ENCODE measurements at regions not wholly inside any gene's neighbourhood (a gene's known extent, or its start where the extent isn't known, plus 50 kb on each side); places are given as distances from the start of the nearest gene placed in this dataset.

DNA sequence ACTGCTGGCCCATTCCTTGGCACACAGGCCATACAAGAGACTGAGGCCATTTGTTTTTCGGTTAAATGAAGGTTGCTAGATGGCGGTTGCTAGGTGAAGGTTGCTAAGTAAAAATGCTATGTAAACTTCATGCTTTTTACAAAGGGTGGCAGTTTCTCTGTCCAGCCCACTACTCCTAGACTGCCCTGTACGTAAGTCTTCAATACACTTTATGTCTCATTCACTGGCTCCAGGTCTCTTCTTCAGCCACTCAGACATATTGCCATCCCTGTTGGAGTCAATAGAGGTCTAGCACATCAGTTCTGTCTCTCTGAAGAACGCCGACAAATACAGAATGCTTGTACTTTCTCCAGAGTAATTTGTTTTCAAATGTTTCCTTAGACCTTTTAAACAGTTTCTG lies 370.9 kb upstream of the RND3 start:
- no peaks in the 10 kb centered on the region for H3K9me3 ChIP-seq (ENCODE audit: control insufficient read depth in 2 of 2, insufficient read depth in 1 of 2, low read length in 1 of 2)
- DNase-seq (ENCODE audit: low read depth in 6 of 9, low spot score in 9 of 9) = no peak
- H3K4me1 ChIP-seq (ENCODE audit: control insufficient read depth in 2 of 2, insufficient read depth in 2 of 2, low read length in 2 of 2) = no peaks in the 10 kb centered on the region
- H3K27ac ChIP-seq (ENCODE audit: low read depth in 1 of 2, low read length in 1 of 2) = no peak overlapping the region
- WGBS = 96% methylated on average over 5 of the region's 5 CpGs
- H3K4me3 ChIP-seq (ENCODE audit: low read length in 2 of 2) = no peak overlapping the region
- no peaks in the 10 kb centered on the region for H3K36me3 ChIP-seq (ENCODE audit: control insufficient read depth in 2 of 2, insufficient read depth in 2 of 2, low read length in 1 of 2)
- no peaks in the 10 kb centered on the region for H3K27me3 ChIP-seq (ENCODE audit: control insufficient read depth in 2 of 2, insufficient read depth in 1 of 2, low read length in 1 of 2)

- Histone ChIP-seq H3K36me3 (ENCODE audit: control insufficient read depth in 2 of 2, insufficient read depth in 2 of 2, low read length in 1 of 2) (no peaks in the 10 kb centered on the region), H3K4me1 (ENCODE audit: control insufficient read depth in 2 of 2, insufficient read depth in 2 of 2, low read length in 2 of 2) (no peaks in the 10 kb centered on the region), H3K9me3 (ENCODE audit: control insufficient read depth in 2 of 2, insufficient read depth in 1 of 2, low read length in 1 of 2) (no peaks in the 10 kb centered on the region), H3K27ac (ENCODE audit: low read depth in 1 of 2, low read length in 1 of 2) (no peak overlapping the region), H3K27me3 (ENCODE audit: control insufficient read depth in 2 of 2, insufficient read depth in 1 of 2, low read length in 1 of 2) (no peaks in the 10 kb centered on the region), H3K4me3 (ENCODE audit: low read length in 2 of 2) (no peak overlapping the region)
- no peak for DNase-seq (ENCODE audit: low read depth in 6 of 9, low spot score in 9 of 9)
- 88% methylated on average over 1 of the region's 1 CpG for WGBS
Observed at GRCh38 chr2:150856596-150857281, 369.3 kb upstream of the RND3 start.

DNA sequence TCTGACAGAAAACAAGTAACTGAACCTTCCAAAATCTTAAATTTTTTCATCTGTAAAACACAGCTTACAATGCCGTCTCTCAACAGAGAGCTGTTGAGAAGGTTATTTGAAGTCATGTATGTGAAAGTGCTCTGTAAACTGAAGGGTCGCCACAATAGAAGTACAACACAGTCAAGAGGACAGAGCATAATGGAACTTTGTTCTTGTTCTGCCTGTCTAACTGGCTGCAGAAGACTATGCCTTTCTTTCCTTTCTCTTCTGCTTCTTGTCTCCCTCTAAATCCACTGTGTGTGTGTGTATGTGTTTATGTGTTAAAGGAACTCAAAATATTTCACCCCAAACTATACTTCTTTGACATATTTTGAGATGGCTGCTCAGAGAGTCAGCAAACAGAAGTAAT lies 365.8 kb upstream of the RND3 start:
- no peaks in the 10 kb centered on the region for H3K27me3 ChIP-seq (ENCODE audit: control insufficient read depth in 2 of 2, insufficient read depth in 1 of 2, low read length in 1 of 2)
- H3K4me3 ChIP-seq (ENCODE audit: low read length in 2 of 2) = no peak overlapping the region
- H3K4me1 ChIP-seq (ENCODE audit: control insufficient read depth in 2 of 2, insufficient read depth in 2 of 2, low read length in 2 of 2) = no peaks in the 10 kb centered on the region
- H3K9me3 ChIP-seq (ENCODE audit: control insufficient read depth in 2 of 2, insufficient read depth in 1 of 2, low read length in 1 of 2) = no peaks in the 10 kb centered on the region
- DNase-seq (ENCODE audit: low read depth in 6 of 9, low spot score in 9 of 9) = no peak
- 93% methylated on average over 2 of the region's 2 CpGs for WGBS
- no peak overlapping the region for H3K27ac ChIP-seq (ENCODE audit: low read depth in 1 of 2, low read length in 1 of 2)
- H3K36me3 ChIP-seq (ENCODE audit: control insufficient read depth in 2 of 2, insufficient read depth in 2 of 2, low read length in 1 of 2) = no peaks in the 10 kb centered on the region

DNA sequence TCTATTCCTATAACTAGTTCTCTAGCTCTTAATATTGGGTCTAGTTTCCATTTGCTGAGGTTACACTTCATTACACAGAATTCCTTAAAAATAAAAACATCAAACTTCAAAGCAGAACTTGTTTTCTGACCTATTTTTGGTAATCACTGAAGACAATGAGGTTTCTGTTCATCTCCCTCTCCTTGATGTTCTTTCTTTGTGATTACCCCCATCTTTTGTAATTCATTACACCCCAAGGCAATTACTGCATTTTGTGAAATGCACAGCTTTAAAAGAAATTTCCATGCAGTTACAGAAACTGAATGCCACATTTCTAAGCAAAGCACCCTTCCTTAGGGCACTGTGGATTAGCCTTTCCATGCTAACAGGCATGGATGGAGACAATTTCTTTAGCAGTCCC lies 363.2 kb upstream of the RND3 start:
- no peak overlapping the region for H3K27ac ChIP-seq (ENCODE audit: low read depth in 1 of 2, low read length in 1 of 2)
- no peaks in the 10 kb centered on the region for H3K4me1 ChIP-seq (ENCODE audit: control insufficient read depth in 2 of 2, insufficient read depth in 2 of 2, low read length in 2 of 2)
- DNase-seq (ENCODE audit: low read depth in 6 of 9, low spot score in 9 of 9) = no peak
- H3K4me3 ChIP-seq (ENCODE audit: low read length in 2 of 2) = no peak overlapping the region
- no peaks in the 10 kb centered on the region for H3K36me3 ChIP-seq (ENCODE audit: control insufficient read depth in 2 of 2, insufficient read depth in 2 of 2, low read length in 1 of 2)
- no peaks in the 10 kb centered on the region for H3K9me3 ChIP-seq (ENCODE audit: control insufficient read depth in 2 of 2, insufficient read depth in 1 of 2, low read length in 1 of 2)
- no peaks in the 10 kb centered on the region for H3K27me3 ChIP-seq (ENCODE audit: control insufficient read depth in 2 of 2, insufficient read depth in 1 of 2, low read length in 1 of 2)

- H3K4me3 ChIP-seq (ENCODE audit: low read length in 2 of 2) = no peak overlapping the region
- H3K4me1 ChIP-seq (ENCODE audit: control insufficient read depth in 2 of 2, insufficient read depth in 2 of 2, low read length in 2 of 2) = no peaks in the 10 kb centered on the region
- H3K36me3 ChIP-seq (ENCODE audit: control insufficient read depth in 2 of 2, insufficient read depth in 2 of 2, low read length in 1 of 2) = no peaks in the 10 kb centered on the region
- no peak for DNase-seq (ENCODE audit: low read depth in 6 of 9, low spot score in 9 of 9)
- no peaks in the 10 kb centered on the region for H3K27me3 ChIP-seq (ENCODE audit: control insufficient read depth in 2 of 2, insufficient read depth in 1 of 2, low read length in 1 of 2)
- 83% methylated on average over 3 of the region's 3 CpGs for WGBS
- H3K27ac ChIP-seq (ENCODE audit: low read depth in 1 of 2, low read length in 1 of 2) = no peak overlapping the region
- H3K9me3 ChIP-seq (ENCODE audit: control insufficient read depth in 2 of 2, insufficient read depth in 1 of 2, low read length in 1 of 2) = no peaks in the 10 kb centered on the region
Observed at GRCh38 chr2:150847578-150847977, 360.1 kb upstream of the RND3 start.

DNA sequence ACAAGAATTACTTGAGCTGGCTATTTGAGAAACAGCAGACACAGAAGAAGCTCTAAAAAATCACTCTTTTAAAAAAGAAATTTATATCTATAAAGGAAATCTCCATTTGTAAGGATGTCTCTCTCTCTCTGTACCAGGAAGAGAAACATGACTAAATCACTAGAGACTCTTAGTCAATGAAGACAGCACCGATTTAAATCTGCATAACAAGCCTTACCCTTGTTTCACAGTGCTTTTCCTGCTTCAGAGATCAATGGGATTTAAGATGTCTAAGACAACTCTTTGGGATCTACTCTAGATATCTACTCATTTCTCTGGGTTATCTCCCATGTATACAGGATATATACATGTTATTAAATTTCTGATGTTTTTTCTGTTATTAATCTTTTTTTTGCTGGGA lies 359.2 kb upstream of the RND3 start:
- WGBS = 69% methylated on average over 1 of the region's 1 CpG
- H3K36me3 ChIP-seq (ENCODE audit: control insufficient read depth in 2 of 2, insufficient read depth in 2 of 2, low read length in 1 of 2) = no peaks in the 10 kb centered on the region

DNA sequence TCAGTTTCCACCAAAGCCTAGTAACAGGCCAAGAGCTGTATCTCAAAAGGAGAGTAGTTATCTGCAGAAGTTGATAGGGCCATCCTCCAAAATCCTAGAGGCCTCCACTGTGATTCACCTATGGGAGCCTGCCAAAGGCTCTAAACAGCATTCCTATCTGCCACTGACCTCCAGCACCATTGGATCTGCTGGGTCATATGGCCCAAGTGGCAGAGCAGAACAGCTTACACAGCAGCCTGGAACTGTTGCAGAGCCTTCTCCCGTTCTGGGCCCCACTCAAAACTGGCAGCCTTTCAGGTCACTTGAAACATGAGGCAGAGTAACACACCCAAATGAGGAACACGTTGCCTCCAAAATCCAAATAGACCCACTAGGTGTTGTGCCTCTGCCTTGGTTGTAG lies 345.2 kb upstream of the RND3 start:
- Histone ChIP-seq H3K36me3 (ENCODE audit: control insufficient read depth in 2 of 2, insufficient read depth in 2 of 2, low read length in 1 of 2) (no peaks in the 10 kb centered on the region), H3K4me3 (ENCODE audit: low read length in 2 of 2) (no peak overlapping the region), H3K9me3 (ENCODE audit: control insufficient read depth in 2 of 2, insufficient read depth in 1 of 2, low read length in 1 of 2) (no peaks in the 10 kb centered on the region), H3K4me1 (ENCODE audit: control insufficient read depth in 2 of 2, insufficient read depth in 2 of 2, low read length in 2 of 2) (no peaks in the 10 kb centered on the region), H3K27ac (ENCODE audit: low read depth in 1 of 2, low read length in 1 of 2) (no peak overlapping the region), H3K27me3 (ENCODE audit: control insufficient read depth in 2 of 2, insufficient read depth in 1 of 2, low read length in 1 of 2) (no peaks in the 10 kb centered on the region)
- 88% methylated on average over 2 of the region's 2 CpGs for WGBS
- no peak for DNase-seq (ENCODE audit: low read depth in 6 of 9, low spot score in 9 of 9)

More for the DNA sequence above, 359.2 kb upstream of the RND3 start:
- no peaks in the 10 kb centered on the region for H3K9me3 ChIP-seq (ENCODE audit: control insufficient read depth in 2 of 2, insufficient read depth in 1 of 2, low read length in 1 of 2)
- no peak for DNase-seq (ENCODE audit: low read depth in 6 of 9, low spot score in 9 of 9)
- H3K4me1 ChIP-seq (ENCODE audit: control insufficient read depth in 2 of 2, insufficient read depth in 2 of 2, low read length in 2 of 2) = no peaks in the 10 kb centered on the region
- H3K27ac ChIP-seq (ENCODE audit: low read depth in 1 of 2, low read length in 1 of 2) = no peak overlapping the region
- H3K27me3 ChIP-seq (ENCODE audit: control insufficient read depth in 2 of 2, insufficient read depth in 1 of 2, low read length in 1 of 2) = no peaks in the 10 kb centered on the region
- no peak overlapping the region for H3K4me3 ChIP-seq (ENCODE audit: low read length in 2 of 2)

GRCh38 chr2:150824118-150824517 lies 336.7 kb upstream of the RND3 start:
- Histone ChIP-seq H3K27ac (ENCODE audit: low read depth in 1 of 2, low read length in 1 of 2) (no peak overlapping the region), H3K4me3 (ENCODE audit: low read length in 2 of 2) (no peak overlapping the region), H3K4me1 (ENCODE audit: control insufficient read depth in 2 of 2, insufficient read depth in 2 of 2, low read length in 2 of 2) (no peaks in the 10 kb centered on the region), H3K9me3 (ENCODE audit: control insufficient read depth in 2 of 2, insufficient read depth in 1 of 2, low read length in 1 of 2) (no peaks in the 10 kb centered on the region), H3K27me3 (ENCODE audit: control insufficient read depth in 2 of 2, insufficient read depth in 1 of 2, low read length in 1 of 2) (no peaks in the 10 kb centered on the region), H3K36me3 (ENCODE audit: control insufficient read depth in 2 of 2, insufficient read depth in 2 of 2, low read length in 1 of 2) (no peaks in the 10 kb centered on the region)
- DNase-seq (ENCODE audit: low read depth in 6 of 9, low spot score in 9 of 9) = no peak
- 0% methylated on average over 1 of the region's 1 CpG for WGBS

DNA sequence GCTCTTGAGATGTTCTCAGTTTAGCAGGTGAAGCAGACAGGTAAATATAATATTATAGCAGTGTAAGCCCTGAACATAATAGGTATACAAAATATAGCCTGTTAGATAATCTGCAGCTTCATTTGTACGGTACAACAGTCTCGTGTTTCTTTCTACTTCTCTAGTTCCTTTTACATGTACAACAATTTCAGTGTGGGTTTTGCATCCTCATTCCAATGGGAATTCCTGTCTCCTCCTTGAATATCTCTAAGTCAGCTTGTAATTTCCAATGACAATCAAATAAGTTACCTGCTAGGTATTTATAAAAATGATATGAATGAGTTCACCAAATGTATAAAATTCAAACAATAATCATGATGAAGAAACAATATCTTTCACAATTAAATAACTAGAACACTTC lies 330.0 kb upstream of the RND3 start:
- no peak overlapping the region for H3K4me3 ChIP-seq (ENCODE audit: low read length in 2 of 2)
- WGBS = 90% methylated on average over 2 of the region's 2 CpGs

More for the DNA sequence above, 330.0 kb upstream of the RND3 start:
- H3K27ac ChIP-seq (ENCODE audit: low read depth in 1 of 2, low read length in 1 of 2) = no peak overlapping the region
- no peaks in the 10 kb centered on the region for H3K9me3 ChIP-seq (ENCODE audit: control insufficient read depth in 2 of 2, insufficient read depth in 1 of 2, low read length in 1 of 2)
- H3K36me3 ChIP-seq (ENCODE audit: control insufficient read depth in 2 of 2, insufficient read depth in 2 of 2, low read length in 1 of 2) = no peaks in the 10 kb centered on the region
- H3K4me1 ChIP-seq (ENCODE audit: control insufficient read depth in 2 of 2, insufficient read depth in 2 of 2, low read length in 2 of 2) = no peaks in the 10 kb centered on the region
- no peak for DNase-seq (ENCODE audit: low read depth in 6 of 9, low spot score in 9 of 9)
- no peaks in the 10 kb centered on the region for H3K27me3 ChIP-seq (ENCODE audit: control insufficient read depth in 2 of 2, insufficient read depth in 1 of 2, low read length in 1 of 2)

Data from thymus (tissue), 11 donors.